GM12878 (cell line): ENCODE measurements at regions not wholly inside any gene's neighbourhood (a gene's known extent, or its start where the extent isn't known, plus 50 kb on each side); places are given as distances from the start of the nearest gene placed in this dataset.

Experiments used
- ATAC-seq: fragments of 200-7000 bp; cut with Tn5 transposase; 3 replicates; pipeline ENCODE4 v1.9.1; 2020; ENCODE audit warnings: mild to moderate bottlenecking, moderate library complexity
- BruUV-seq: library from RNA; stranded (reverse); fragments of 400-500 nt; replicated peaks from 2 replicates; lab custom pipeline; 2021; lab: Mats Ljungman, UMichigan
- CTCF ChIA-PET: fragments of 300-600 bp; sonication (Branson Sonifier 250); formaldehyde crosslinking; extraction: SDS; loops from one replicate; lab custom pipeline; 2021; ENCODE audit warnings: inconsistent platforms; lab: Yijun Ruan, JAX
- POLR2A ChIA-PET: fragments of 350-600 bp; formaldehyde crosslinking; extraction: SDS; loops from one replicate; lab custom pipeline; 2021; ENCODE audit warnings: inconsistent platforms; lab: Charles Lee
- RAD21 ChIA-PET: fragments of 300-600 bp; sonication (Branson Sonifier 250); formaldehyde crosslinking; loops from one replicate; lab custom pipeline; 2023; ENCODE audit warnings: antibody characterized with exemption; ENCODE audit not compliant: unreplicated experiment; lab: Charles Lee
- SMC1A ChIA-PET: fragments of 300-600 bp; sonication (Branson Sonifier 250); formaldehyde crosslinking; loops from one replicate; lab custom pipeline; 2023; ENCODE audit not compliant: unreplicated experiment, uncharacterized antibody; lab: Charles Lee
- DNase-seq: peaks from one replicate; pipeline ENCODE4 v3.0.0-alpha.2; 2011; ENCODE audit warnings: low read depth, low spot score
- FAIRE-seq: peaks from 3 replicates; lab custom pipeline; 2011; peaks lifted over from hg19 to GRCh38; lab: Jason Lieb, UNC
- H2AFZ ChIP-seq: 2 replicates; pipeline ENCODE4 v1.6.0; 2011; ENCODE audit warnings: low read depth, low read length, control low read depth; ENCODE audit not compliant: control insufficient read depth
- H3K27ac ChIP-seq: 2 replicates; pipeline ENCODE4 v1.5.1; 2011; ENCODE audit warnings: control low read depth; ENCODE audit not compliant: control insufficient read depth, insufficient read depth
- H3K27me3 ChIP-seq, 2 experiments: replicated peaks in 1 of 2; 2 replicates each; pipeline versions ENCODE4 v1.6.0 to v1.6.1; 2011; ENCODE audit warnings: low read length in 1 of 2; ENCODE audit not compliant: control insufficient read depth in 2 of 2, insufficient read depth in 2 of 2
- H3K36me3 ChIP-seq, 2 experiments: 2 replicates each; pipeline ENCODE4 v1.5.1; 2011; ENCODE audit warnings: low read length in 1 of 2; ENCODE audit not compliant: control insufficient read depth in 2 of 2, insufficient read depth in 2 of 2
- H3K4me1 ChIP-seq: 2 replicates; pipeline ENCODE4 v1.6.1; 2011; ENCODE audit warnings: mild to moderate bottlenecking, low read length, moderate library complexity, mixed read lengths; ENCODE audit not compliant: control insufficient read depth, insufficient read depth
- H3K4me2 ChIP-seq: 2 replicates; pipeline ENCODE4 v1.6.0; 2011; ENCODE audit warnings: control low read depth; ENCODE audit not compliant: control insufficient read depth, insufficient read depth
- H3K4me3 ChIP-seq: fragments of 200-600 bp; sonication (generic); 2 replicates; pipeline ENCODE4 v1.5.1; 2016
- H3K79me2 ChIP-seq: 2 replicates; pipeline ENCODE4 v1.6.0; 2011; ENCODE audit warnings: low read length; ENCODE audit not compliant: control insufficient read depth, insufficient read depth
- H3K9ac ChIP-seq: 2 replicates; pipeline ENCODE4 v1.8.0; 2011; ENCODE audit warnings: low read length, control low read depth, mixed read lengths; ENCODE audit not compliant: control insufficient read depth, insufficient read depth
- H3K9me3 ChIP-seq: replicated peaks from 3 replicates; pipeline ENCODE4 v1.5.1; 2011; ENCODE audit warnings: mild to moderate bottlenecking, low read length; ENCODE audit not compliant: control insufficient read depth, insufficient read depth
- H4K20me1 ChIP-seq: 2 replicates; pipeline ENCODE4 v1.6.0; 2011; ENCODE audit not compliant: control insufficient read depth, insufficient read depth
- ATF2 ChIP-seq: IDR thresholded peaks from 2 replicates; pipeline ENCODE4 v1.6.1; 2012; ENCODE audit warnings: low read length, inconsistent platforms
- BCL11A ChIP-seq: IDR thresholded peaks from 2 replicates; pipeline ENCODE4 v1.6.1; 2011; ENCODE audit warnings: low read depth, low read length
- BCL3 ChIP-seq: IDR thresholded peaks from 2 replicates; pipeline ENCODE4 v1.6.1; 2011; ENCODE audit warnings: borderline replicate concordance, low read depth, mild to moderate bottlenecking, moderate library complexity, low read length; ENCODE audit not compliant: insufficient read depth, poor library complexity, severe bottlenecking
- CBX5 ChIP-seq: sonication (generic); IDR thresholded peaks from 2 replicates; pipeline ENCODE4 v1.6.1; 2016; ENCODE audit warnings: low read depth, moderate library complexity, mild to moderate bottlenecking, inconsistent platforms
- CEBPZ ChIP-seq: fragments of 150-350 bp; IDR thresholded peaks from 2 replicates; pipeline ENCODE4 v1.6.1; 2016; ENCODE audit warnings: low read depth, low read length
- CTCF ChIP-seq, 3 experiments: IDR thresholded peaks in 2 of 3; conservative IDR thresholded peaks in 1 of 3; 2 replicates each; pipeline ENCODE4 v1.5.1; 2011; ENCODE audit warnings: low read depth in 3 of 3, low read length in 3 of 3, mild to moderate bottlenecking in 3 of 3, control low read depth in 2 of 3, moderate library complexity in 2 of 3, inconsistent platforms in 1 of 3, mixed read lengths in 1 of 3; ENCODE audit not compliant: control insufficient read depth in 2 of 3, insufficient read depth in 1 of 3; ENCODE audit errors: extremely low read depth in 1 of 3
- EP300 ChIP-seq, 2 experiments: fragments of 150-350 bp in 1 of 2; IDR thresholded peaks; 2 replicates each; pipeline ENCODE4 v1.6.1; 2011 to 2012; ENCODE audit warnings: low read depth in 2 of 2, low read length in 2 of 2, borderline replicate concordance in 1 of 2, improper control_type of control experiment in 1 of 2, inconsistent platforms in 1 of 2; ENCODE audit not compliant: control insufficient read depth in 1 of 2
- FOXK2 ChIP-seq: fragments of 450-650 bp; IDR thresholded peaks from 2 replicates; pipeline ENCODE4 v1.6.1; 2017; ENCODE audit warnings: mild to moderate bottlenecking, moderate library complexity
- JUNB ChIP-seq: IDR thresholded peaks from 2 replicates; pipeline ENCODE4 v1.6.1; 2016; ENCODE audit warnings: antibody characterized with exemption, mild to moderate bottlenecking
- NR2C2 ChIP-seq: IDR thresholded peaks from 2 replicates; pipeline ENCODE4 v1.6.1; 2011; ENCODE audit warnings: borderline replicate concordance, low read depth; ENCODE audit not compliant: control insufficient read depth, insufficient read length
- RBBP5 ChIP-seq: fragments of 200-600 bp; sonication (generic); conservative IDR thresholded peaks from 2 replicates; pipeline ENCODE4 v1.6.1; 2016
- SMAD5 ChIP-seq: IDR thresholded peaks from 2 replicates; pipeline ENCODE4 v1.6.1; 2016; ENCODE audit warnings: antibody characterized with exemption, low read depth
- STAT1 ChIP-seq: fragments of 450-650 bp; conservative IDR thresholded peaks from 2 replicates; pipeline ENCODE4 v1.6.1; 2014; ENCODE audit warnings: antibody characterized with exemption, mild to moderate bottlenecking
- WRNIP1 ChIP-seq: IDR thresholded peaks from 2 replicates; pipeline ENCODE4 v1.6.1; 2011; ENCODE audit warnings: low read depth, low read length, improper control_type of control experiment, borderline replicate concordance
- YBX1 ChIP-seq: fragments of 450-650 bp; IDR thresholded peaks from 2 replicates; pipeline ENCODE4 v1.6.1; 2016; ENCODE audit warnings: antibody characterized with exemption
- ZZZ3 ChIP-seq: IDR thresholded peaks from 2 replicates; pipeline ENCODE4 v1.6.1; 2011; ENCODE audit warnings: low read depth; ENCODE audit not compliant: control insufficient read depth, insufficient read length
- WGBS: methylation state at CpG from one replicate; pipeline ENCODE4 v1.1.6; 2016; ENCODE audit warnings: low lambda C conversion rate; ENCODE audit not compliant: insufficient replicate concordance, insufficient coverage; ENCODE audit errors: missing lambda C conversion rate; 5-methylcytosine and 5-hydroxymethylcytosine counted together
- in situ Hi-C: fragments of 300-500 bp; cut with MboI; formaldehyde crosslinking; loops from 9 replicates; pipeline ENCODE4 v1.14.3; 2018; ENCODE audit warnings: mixed read lengths
- intact Hi-C: fragments of 100-400 bp; cut with micrococcal nuclease; formaldehyde crosslinking; loops from one replicate; pipeline ENCODE4 v1.14.2; 2022; ENCODE audit not compliant: unreplicated experiment

- TF ChIP-seq BCL11A (no peak), RBBP5 (no peak), YBX1 (no peak), BCL3 (no peak)
Observed at GRCh38 chr12:123047289-123047688, 66.8 kb downstream of the ARL6IP4 start (continued).

GRCh38 chr12:123046431-123046830 lies 66.0 kb downstream of the ARL6IP4 start:
- H3K36me3 ChIP-seq, result no peaks in the 10 kb centered on the region
- no peak overlapping the region for H3K4me3 ChIP-seq
- intact Hi-C loops (no loop called here), in situ Hi-C loops (no loop called here)
- FAIRE-seq (no peak), ATAC-seq (no peak), DNase-seq (no peak)
- H4K20me1 ChIP-seq, result no peaks in the 10 kb centered on the region
- H3K27ac ChIP-seq, result no peak overlapping the region
- H3K9ac ChIP-seq, result no peak overlapping the region
- POLR2A ChIA-PET, result no interaction called here
- RAD21 ChIA-PET, result interaction anchor here (1.2 to 7.4 kb wide), 2 partner anchors 187 to 190 kb away, joined by 3 to 50 read pairs; partner anchors contain the start of gene MTRFR
- CTCF ChIA-PET, result interaction anchor here (0.7 to 7.9 kb wide), 2 partner anchors 193 to 1695 kb away, joined by 3 to 72 read pairs; no protein-coding TSS in a partner anchor
- no peaks in the 10 kb centered on the region; a peak in 2 of 4 replicates for H3K27me3 ChIP-seq
- no peaks in the 10 kb centered on the region for H3K4me1 ChIP-seq
- 30% methylated on average over 3 of the region's 3 CpGs for WGBS
- no peaks in the 10 kb centered on the region for H3K79me2 ChIP-seq
- H3K4me2 ChIP-seq, result no peak overlapping the region
- H2AFZ ChIP-seq, result no peak overlapping the region
- no TSS peak for BruUV-seq
- no peaks in the 10 kb centered on the region for H3K9me3 ChIP-seq
- SMC1A ChIA-PET, result interaction anchor here (1.1 to 2.6 kb wide), 3 partner anchors 10 to 97 kb away, joined by 4 to 7 read pairs (median 5); no protein-coding TSS in a partner anchor
- TF ChIP-seq EP300 (IDR thresholded peaks at IDR 0.05; ENCODE audit: borderline replicate concordance in 1 of 2, control insufficient read depth in 1 of 2, low read depth in 2 of 2, low read length in 2 of 2) (no peak), SMAD5 (no peak), JUNB (no peak), ATF2 (no peak), CEBPZ (no peak), STAT1 (no peak), FOXK2 (no peak), NR2C2 (no peak), CBX5 (no peak), ZZZ3 (no peak), WRNIP1 (no peak), CTCF (IDR thresholded peaks at IDR 0.05 in 2 of 3, conservative IDR thresholded peaks at IDR 0.05 in 1 of 3; ENCODE audit: control insufficient read depth in 2 of 3, extremely low read depth in 1 of 3, insufficient read depth in 1 of 3, low read depth in 3 of 3, low read length in 3 of 3) (no peak)
